ENCODE measurements at regions not wholly inside any gene's neighbourhood (a gene's known extent, or its start where the extent isn't known, plus 50 kb on each side); places are given as distances from the start of the nearest gene placed in this dataset.
A peak's percentile ranks its signal among the peaks of the same experiment; 100 is the strongest.

DNA sequence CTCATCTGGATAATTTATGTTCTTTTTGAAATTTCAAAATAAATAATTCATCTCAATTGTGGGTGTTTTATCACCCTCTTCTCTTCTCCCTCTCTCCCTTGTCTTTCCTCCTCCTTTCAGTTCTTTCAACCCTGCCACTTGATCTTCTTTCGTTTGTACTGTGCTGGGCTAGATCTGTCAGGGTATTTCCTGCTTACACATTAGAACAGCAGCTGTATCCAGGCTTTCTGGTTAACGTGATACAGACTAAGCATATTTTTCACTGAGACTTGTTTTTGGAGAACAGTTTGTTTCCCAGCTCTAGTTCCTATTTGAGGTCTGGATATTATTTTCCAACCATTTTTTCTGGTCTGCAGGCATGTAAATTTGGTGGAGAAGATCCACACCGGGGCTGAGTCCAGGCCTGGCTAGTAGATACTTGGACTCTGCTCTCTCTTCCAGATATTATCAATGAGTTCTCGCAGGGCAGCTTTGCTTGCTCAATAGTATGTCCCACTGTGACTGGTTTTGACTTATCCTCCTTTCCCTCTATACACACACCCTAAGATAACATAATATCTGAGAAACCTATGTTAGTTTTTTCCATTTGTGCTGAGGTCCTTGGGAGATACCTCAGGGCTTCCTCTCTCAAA lies 1310.7 kb upstream of the TENM3 start:
- no peaks in the 10 kb centered on the region for H3K36me3 ChIP-seq (replicated peaks; ENCODE audit: insufficient read depth, low read length)
- TF ChIP-seq EZH2 (optimal IDR thresholded peaks at IDR 0.05; ENCODE audit: low read depth, low read length): no peak
- TF ChIP-seq EZH2phosphoT487 (IDR thresholded peaks at IDR 0.05; ENCODE audit: low read length): no peak
- TF ChIP-seq, protein P1, sequence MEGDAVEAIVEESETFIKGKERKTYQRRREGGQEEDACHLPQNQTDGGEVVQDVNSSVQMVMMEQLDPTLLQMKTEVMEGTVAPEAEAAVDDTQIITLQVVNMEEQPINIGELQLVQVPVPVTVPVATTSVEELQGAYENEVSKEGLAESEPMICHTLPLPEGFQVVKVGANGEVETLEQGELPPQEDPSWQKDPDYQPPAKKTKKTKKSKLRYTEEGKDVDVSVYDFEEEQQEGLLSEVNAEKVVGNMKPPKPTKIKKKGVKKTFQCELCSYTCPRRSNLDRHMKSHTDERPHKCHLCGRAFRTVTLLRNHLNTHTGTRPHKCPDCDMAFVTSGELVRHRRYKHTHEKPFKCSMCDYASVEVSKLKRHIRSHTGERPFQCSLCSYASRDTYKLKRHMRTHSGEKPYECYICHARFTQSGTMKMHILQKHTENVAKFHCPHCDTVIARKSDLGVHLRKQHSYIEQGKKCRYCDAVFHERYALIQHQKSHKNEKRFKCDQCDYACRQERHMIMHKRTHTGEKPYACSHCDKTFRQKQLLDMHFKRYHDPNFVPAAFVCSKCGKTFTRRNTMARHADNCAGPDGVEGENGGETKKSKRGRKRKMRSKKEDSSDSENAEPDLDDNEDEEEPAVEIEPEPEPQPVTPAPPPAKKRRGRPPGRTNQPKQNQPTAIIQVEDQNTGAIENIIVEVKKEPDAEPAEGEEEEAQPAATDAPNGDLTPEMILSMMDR (IDR thresholded peaks at IDR 0.05; ENCODE audit: low read length): no peak
- H3K4me3 ChIP-seq (ENCODE audit: low read length): no peak overlapping the region
- no peak overlapping the region for H3K27ac ChIP-seq (ENCODE audit: low read length)
- H3F3A ChIP-seq (ENCODE audit: insufficient read depth, low read length): no peaks in the 10 kb centered on the region
- DNase-seq: peak; percentile 57
- H3K79me2 ChIP-seq (ENCODE audit: low read length): no peaks in the 10 kb centered on the region
- peak overlapping the region; percentile 28; the same call in 1 of the 2 replicates for H3K4me2 ChIP-seq (ENCODE audit: low read depth, low read length)
- H3K4me1 ChIP-seq (ENCODE audit: low read length): peaks cover 4% of the 10 kb centered on the region; the same call in 1 of the 2 replicates
- no peaks in the 10 kb centered on the region for H3K27me3 ChIP-seq (replicated peaks; ENCODE audit: insufficient read depth, low read length)
- H2AFZ ChIP-seq (ENCODE audit: low read length): peak overlapping the region; percentile 51; the same call in 1 of the 2 replicates
- H3K9me3 ChIP-seq (replicated peaks; ENCODE audit: insufficient read depth, low read length): no peaks in the 10 kb centered on the region
- no peaks in the 10 kb centered on the region for H3K9me2 ChIP-seq (replicated peaks; ENCODE audit: insufficient read depth, low read length)
- no peaks in the 10 kb centered on the region for H4K20me1 ChIP-seq (ENCODE audit: insufficient read depth, low read length)
- no peak overlapping the region for H3K9ac ChIP-seq (ENCODE audit: low read length)

DNA sequence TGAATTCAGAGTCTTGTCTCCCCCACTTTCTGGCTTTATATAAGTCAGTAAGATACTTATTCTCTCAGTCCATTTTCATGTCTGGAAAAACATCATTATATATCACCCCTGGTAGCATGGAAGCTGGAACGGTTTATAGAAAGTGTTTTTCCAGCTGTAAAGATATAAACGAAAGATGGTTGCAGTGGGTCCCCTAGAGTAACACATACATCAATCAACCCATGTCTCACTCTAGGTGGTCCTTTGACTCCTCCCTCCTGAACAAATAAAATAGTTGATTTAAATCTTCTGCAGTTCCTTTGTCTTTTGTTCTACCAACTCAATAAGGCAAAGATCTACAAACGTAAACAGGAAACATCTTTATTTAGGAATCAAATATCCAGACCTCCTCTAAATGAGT lies 1306.1 kb upstream of the TENM3 start:
- no peaks in the 10 kb centered on the region for H4K20me1 ChIP-seq (ENCODE audit: insufficient read depth, low read length)
- H2AFZ ChIP-seq (ENCODE audit: low read length): no peak overlapping the region
- H3K9me3 ChIP-seq (replicated peaks; ENCODE audit: insufficient read depth, low read length): no peaks in the 10 kb centered on the region
- H3K4me2 ChIP-seq (ENCODE audit: low read depth, low read length): no peak overlapping the region
- H3K36me3 ChIP-seq (replicated peaks; ENCODE audit: insufficient read depth, low read length): no peaks in the 10 kb centered on the region
- H3K4me1 ChIP-seq (ENCODE audit: low read length): peaks cover 4% of the 10 kb centered on the region; the same call in 1 of the 2 replicates
- H3K27me3 ChIP-seq (replicated peaks; ENCODE audit: insufficient read depth, low read length): no peaks in the 10 kb centered on the region
- no peaks in the 10 kb centered on the region for H3K9me2 ChIP-seq (replicated peaks; ENCODE audit: insufficient read depth, low read length)
- no peak for DNase-seq
- H3K9ac ChIP-seq (ENCODE audit: low read length): no peak overlapping the region
- no peak overlapping the region for H3K4me3 ChIP-seq (ENCODE audit: low read length)
- H3F3A ChIP-seq (ENCODE audit: insufficient read depth, low read length): no peaks in the 10 kb centered on the region
- TF ChIP-seq, protein P1 (IDR thresholded peaks at IDR 0.05; ENCODE audit: low read length): no peak
- no peak for TF ChIP-seq EZH2 (optimal IDR thresholded peaks at IDR 0.05; ENCODE audit: low read depth, low read length)
- no peak for TF ChIP-seq EZH2phosphoT487 (IDR thresholded peaks at IDR 0.05; ENCODE audit: low read length)
- no peak overlapping the region for H3K27ac ChIP-seq (ENCODE audit: low read length)
- no peaks in the 10 kb centered on the region for H3K79me2 ChIP-seq (ENCODE audit: low read length)

DNA sequence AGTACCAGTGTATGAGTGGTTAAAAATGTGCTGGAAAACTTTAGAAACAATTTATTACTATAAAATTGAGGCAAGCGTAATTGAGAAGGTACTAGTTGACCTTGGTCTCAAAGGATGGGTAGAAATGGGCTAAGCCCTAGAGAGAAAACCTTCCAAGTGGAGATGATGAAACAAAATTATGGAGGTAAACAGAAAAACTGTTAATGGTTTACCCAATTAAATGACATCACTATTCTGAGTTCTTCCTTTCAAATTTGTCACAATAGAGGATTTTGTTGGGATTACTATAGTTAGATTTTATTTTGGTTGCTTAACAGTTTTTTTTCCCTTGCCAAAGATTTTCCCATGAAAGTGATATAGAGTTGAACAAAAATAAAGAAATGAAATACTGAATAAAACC lies 1302.5 kb upstream of the TENM3 start:
- Histone ChIP-seq H3K27me3 (replicated peaks; ENCODE audit: insufficient read depth, low read length) (no peaks in the 10 kb centered on the region), H3K9ac (ENCODE audit: low read length) (no peak overlapping the region), H3K27ac (ENCODE audit: low read length) (no peak overlapping the region), H3K9me2 (replicated peaks; ENCODE audit: insufficient read depth, low read length) (no peaks in the 10 kb centered on the region), H2AFZ (ENCODE audit: low read length) (no peak overlapping the region), H4K20me1 (ENCODE audit: insufficient read depth, low read length) (no peaks in the 10 kb centered on the region), H3K9me3 (replicated peaks; ENCODE audit: insufficient read depth, low read length) (no peaks in the 10 kb centered on the region), H3K4me2 (ENCODE audit: low read depth, low read length) (no peak overlapping the region), H3K36me3 (replicated peaks; ENCODE audit: insufficient read depth, low read length) (no peaks in the 10 kb centered on the region), H3F3A (ENCODE audit: insufficient read depth, low read length) (no peaks in the 10 kb centered on the region), H3K4me1 (ENCODE audit: low read length) (no peaks in the 10 kb centered on the region), H3K79me2 (ENCODE audit: low read length) (no peaks in the 10 kb centered on the region), H3K4me3 (ENCODE audit: low read length) (no peak overlapping the region)
- TF ChIP-seq, protein P1 (IDR thresholded peaks at IDR 0.05; ENCODE audit: low read length): no peak
- DNase-seq: no peak

Measured in MM.1S (cell line).